SK-N-MC (cell line): ENCODE measurements at regions not wholly inside any gene's neighbourhood (a gene's known extent, or its start where the extent isn't known, plus 50 kb on each side); places are given as distances from the start of the nearest gene placed in this dataset.

Experiments
- EZH2 ChIP-seq: fragments of 200-600 bp; sonication (generic); IDR thresholded peaks from one replicate; pipeline ENCODE4 v1.6.1; 2017; ENCODE audit warnings: antibody characterized with exemption
- POLR2AphosphoS5 ChIP-seq: IDR thresholded peaks from 2 replicates; pipeline ENCODE4 v1.6.1; 2012; ENCODE audit warnings: mild to moderate bottlenecking, low read depth, low read length, borderline replicate concordance

- TF ChIP-seq EZH2 = no peak
- TF ChIP-seq POLR2AphosphoS5 = no peak
These were observed 295.1 kb upstream of the SFSWAP start for GRCh38 chr12:131415781-131416180.
